ENCODE measurements at regions not wholly inside any gene's neighbourhood (a gene's known extent, or its start where the extent isn't known, plus 50 kb on each side); places are given as distances from the start of the nearest gene placed in this dataset.

GRCh38 chr22:33109514-33110430 lies 51.6 kb upstream of the SYN3 start:
- no peaks in the 10 kb centered on the region for H3K4me1 ChIP-seq (ENCODE audit: control insufficient read depth in 3 of 3, insufficient read depth in 2 of 3, low read depth in 1 of 3, low read length in 2 of 3)
- no peaks in the 10 kb centered on the region for H3K9me3 ChIP-seq (ENCODE audit: control insufficient read depth in 2 of 2, insufficient read depth in 1 of 2, low read depth in 1 of 2, low read length in 1 of 2)
- H3K27me3 ChIP-seq (ENCODE audit: control insufficient read depth in 3 of 3, insufficient read depth in 3 of 3, low read length in 3 of 3): no peaks in the 10 kb centered on the region
- no peak overlapping the region for H3K4me3 ChIP-seq (ENCODE audit: low read depth in 1 of 3, low read length in 3 of 3)
- H3K36me3 ChIP-seq (ENCODE audit: control insufficient read depth in 3 of 3, insufficient read depth in 2 of 3, low read depth in 1 of 3, low read length in 3 of 3): no peaks in the 10 kb centered on the region
- 67 to 77% (median 69%) methylated on average over 7 of the region's 7 CpGs for WGBS, 3 donors
- FAIRE-seq: no peak
- no peak for DNase-seq
- no peak overlapping the region for H3K27ac ChIP-seq (ENCODE audit: low read depth in 1 of 3, low read length in 2 of 3)

GRCh38 chr22:33108037-33108436 lies 49.9 kb upstream of the SYN3 start:
- no peak for DNase-seq
- Histone ChIP-seq H3K27me3 (ENCODE audit: control insufficient read depth in 3 of 3, insufficient read depth in 3 of 3, low read length in 3 of 3) (no peaks in the 10 kb centered on the region), H3K27ac (ENCODE audit: low read depth in 1 of 3, low read length in 2 of 3) (no peak overlapping the region), H3K9me3 (ENCODE audit: control insufficient read depth in 2 of 2, insufficient read depth in 1 of 2, low read depth in 1 of 2, low read length in 1 of 2) (no peaks in the 10 kb centered on the region), H3K36me3 (ENCODE audit: control insufficient read depth in 3 of 3, insufficient read depth in 2 of 3, low read depth in 1 of 3, low read length in 3 of 3) (no peaks in the 10 kb centered on the region), H3K4me1 (ENCODE audit: control insufficient read depth in 3 of 3, insufficient read depth in 2 of 3, low read depth in 1 of 3, low read length in 2 of 3) (no peaks in the 10 kb centered on the region), H3K4me3 (ENCODE audit: low read depth in 1 of 3, low read length in 3 of 3) (no peak overlapping the region)
- WGBS, 3 donors: 53 to 65% (median 60%) methylated on average over 5 of the region's 5 CpGs
- FAIRE-seq: no peak

Measured in small intestine (tissue), 7 donors.